ENCODE measurements at regions not wholly inside any gene's neighbourhood (a gene's known extent, or its start where the extent isn't known, plus 50 kb on each side); places are given as distances from the start of the nearest gene placed in this dataset.

GRCh38 chr13:105597573-105597972, 937.9 kb downstream of the EFNB2 start:
- no peak for TF ChIP-seq EP300 (IDR thresholded peaks at IDR 0.05)
- no peak for TF ChIP-seq CTCF (IDR thresholded peaks at IDR 0.05)
- TF ChIP-seq POLR2A (IDR thresholded peaks at IDR 0.05), result no peak
- no peak for TF ChIP-seq POLR2AphosphoS5 (IDR thresholded peaks at IDR 0.05)

All from gastroesophageal sphincter (tissue), 3 donors.